Caco-2 (cell line): ENCODE measurements at regions not wholly inside any gene's neighbourhood (a gene's known extent, or its start where the extent isn't known, plus 50 kb on each side); places are given as distances from the start of the nearest gene placed in this dataset.

Experiments used
- BruUV-seq: library from RNA; stranded (reverse); fragments of 400-500 nt; replicated peaks from 2 replicates; lab custom pipeline; 2021; lab: Mats Ljungman, UMichigan
- CTCF ChIA-PET: fragments of 300-600 bp; sonication (Branson Sonifier 250); formaldehyde crosslinking; loops from one replicate; lab custom pipeline; 2022; ENCODE audit warnings: antibody characterized with exemption; lab: Charles Lee
- POLR2A ChIA-PET: fragments of 300-600 bp; sonication (Branson Sonifier 250); formaldehyde crosslinking; loops from one replicate; lab custom pipeline; 2022; ENCODE audit warnings: antibody characterized with exemption; lab: Charles Lee
- DNase-seq, 2 experiments: peaks; one replicate each; pipeline versions ENCODE4 v3.0.0 to v3.0.0-alpha.2; 2020 to 2022
- H3K27me3 ChIP-seq: replicated peaks from 2 replicates; pipeline ENCODE4 v1.6.0; 2011; ENCODE audit warnings: low read length; ENCODE audit not compliant: control insufficient read depth, insufficient read depth
- H3K36me3 ChIP-seq: 2 replicates; pipeline ENCODE4 v1.5.1; 2011; ENCODE audit warnings: low read length; ENCODE audit not compliant: control insufficient read depth, insufficient read depth
- H3K4me1 ChIP-seq: fragments of 250-450 bp; sonication (Bioruptor Pico); 2 replicates; pipeline ENCODE4 v1.5.1; 2020; ENCODE audit warnings: mild to moderate bottlenecking
- H3K4me3 ChIP-seq: 2 replicates; pipeline ENCODE4 v1.5.1; 2011; ENCODE audit warnings: low read depth, mild to moderate bottlenecking, control low read depth, low read length
- H3K9me3 ChIP-seq: fragments of 250-450 bp; sonication (Bioruptor Pico); 2 replicates; pipeline ENCODE4 v1.5.1; 2020; ENCODE audit warnings: mild to moderate bottlenecking, moderate library complexity
- H3K27ac Mint-ChIP-seq: one replicate; pipeline ENCODE4 v1.8.0; 2022; ENCODE audit warnings: mixed read lengths; ENCODE audit not compliant: unreplicated experiment
- H3K27me3 Mint-ChIP-seq: one replicate; pipeline ENCODE4 v1.8.0; 2022; ENCODE audit warnings: mixed read lengths; ENCODE audit not compliant: insufficient read depth, unreplicated experiment
- H3K36me3 Mint-ChIP-seq: one replicate; pipeline ENCODE4 v1.8.0; 2022; ENCODE audit warnings: mild to moderate bottlenecking, mixed read lengths; ENCODE audit not compliant: insufficient read depth, unreplicated experiment
- H3K4me1 Mint-ChIP-seq: one replicate; pipeline ENCODE4 v1.8.0; 2022; ENCODE audit warnings: low read depth, mixed read lengths; ENCODE audit not compliant: unreplicated experiment
- H3K4me3 Mint-ChIP-seq: one replicate; pipeline ENCODE4 v1.8.0; 2022; ENCODE audit warnings: mild to moderate bottlenecking, moderate library complexity, mixed read lengths; ENCODE audit not compliant: unreplicated experiment
- H3K9me3 Mint-ChIP-seq: one replicate; pipeline ENCODE4 v1.8.0; 2022; ENCODE audit warnings: mixed read lengths; ENCODE audit not compliant: unreplicated experiment
- CTCF ChIP-seq, 2 experiments: fragments of 200-600 bp in 1 of 2; IDR thresholded peaks; 1 replicate in 1 of 2; 2 replicates in 1 of 2; pipeline versions ENCODE4 v1.5.1 to v1.8.0; 2011 to 2022; ENCODE audit warnings: antibody characterized with exemption in 1 of 2, control low read depth in 1 of 2, inconsistent platforms in 1 of 2, low read depth in 1 of 2, low read length in 1 of 2, mild to moderate bottlenecking in 1 of 2, moderate library complexity in 1 of 2; ENCODE audit not compliant: insufficient read depth in 1 of 2, severe bottlenecking in 1 of 2, unreplicated experiment in 1 of 2
- intact Hi-C: fragments of 100-400 bp; cut with micrococcal nuclease; formaldehyde crosslinking; loops from one replicate; pipeline ENCODE4 v1.10.0; 2022; ENCODE audit not compliant: unreplicated experiment

- Mint-ChIP-seq H3K36me3 (no peaks in the 10 kb centered on the region), H3K4me1 (no peaks in the 10 kb centered on the region), H3K9me3 (no peaks in the 10 kb centered on the region), H3K27me3 (peaks cover 15% of the 10 kb centered on the region), H3K4me3 (no peak overlapping the region), H3K27ac (no peak overlapping the region)
- intact Hi-C loops, result no loop called here
- Histone ChIP-seq H3K27me3 (peaks cover 2% of the 10 kb centered on the region), H3K4me3 (no peak overlapping the region), H3K36me3 (no peaks in the 10 kb centered on the region), H3K4me1 (no peaks in the 10 kb centered on the region), H3K9me3 (no peaks in the 10 kb centered on the region)
- POLR2A ChIA-PET, result no interaction called here
- BruUV-seq, result no TSS peak
- TF ChIP-seq CTCF (IDR thresholded peaks at IDR 0.05; ENCODE audit: insufficient read depth in 1 of 2, low read depth in 1 of 2, low read length in 1 of 2, severe bottlenecking in 1 of 2, unreplicated experiment in 1 of 2), result no peak
- DNase-seq, result no peak
- CTCF ChIA-PET, result no interaction called here
These were observed 131.4 kb upstream of the SIX2 start for GRCh38 chr2:45140675-45141074.

- TF ChIP-seq CTCF (IDR thresholded peaks at IDR 0.05; ENCODE audit: insufficient read depth in 1 of 2, low read depth in 1 of 2, low read length in 1 of 2, severe bottlenecking in 1 of 2, unreplicated experiment in 1 of 2), result no peak
- H3K27me3 Mint-ChIP-seq, result peaks cover 14% of the 10 kb centered on the region
- DNase-seq, result no peak
- H3K4me3 ChIP-seq, result no peak overlapping the region
- CTCF ChIA-PET, result no interaction called here
- H3K36me3 Mint-ChIP-seq, result no peaks in the 10 kb centered on the region
- H3K27ac Mint-ChIP-seq, result no peak overlapping the region
- POLR2A ChIA-PET, result no interaction called here
- no peaks in the 10 kb centered on the region for H3K9me3 ChIP-seq
- H3K4me1 Mint-ChIP-seq, result no peaks in the 10 kb centered on the region
- peaks cover 2% of the 10 kb centered on the region; the same call in 1 of the 2 replicates for H3K27me3 ChIP-seq
- intact Hi-C loops, result no loop called here
- H3K4me3 Mint-ChIP-seq, result no peak overlapping the region
- BruUV-seq, result no TSS peak
- H3K9me3 Mint-ChIP-seq, result no peaks in the 10 kb centered on the region
- H3K36me3 ChIP-seq, result no peaks in the 10 kb centered on the region
- no peaks in the 10 kb centered on the region for H3K4me1 ChIP-seq
These were observed 129.7 kb upstream of the SIX2 start for GRCh38 chr2:45138904-45139303.

GRCh38 chr2:45137966-45138695 is 128.9 kb upstream of the SIX2 start:
- no peaks in the 10 kb centered on the region for H3K36me3 ChIP-seq
- Mint-ChIP-seq H3K27ac (no peak overlapping the region), H3K36me3 (no peaks in the 10 kb centered on the region), H3K4me1 (no peaks in the 10 kb centered on the region), H3K9me3 (no peaks in the 10 kb centered on the region), H3K27me3 (peaks cover 15% of the 10 kb centered on the region), H3K4me3 (no peak overlapping the region)
- no peak for DNase-seq
- BruUV-seq, result no TSS peak
- CTCF ChIA-PET, result no interaction called here
- H3K4me3 ChIP-seq, result no peak overlapping the region
- no peaks in the 10 kb centered on the region for H3K9me3 ChIP-seq
- H3K4me1 ChIP-seq, result no peaks in the 10 kb centered on the region
- TF ChIP-seq CTCF (IDR thresholded peaks at IDR 0.05; ENCODE audit: insufficient read depth in 1 of 2, low read depth in 1 of 2, low read length in 1 of 2, severe bottlenecking in 1 of 2, unreplicated experiment in 1 of 2), result no peak
- peaks cover 2% of the 10 kb centered on the region; the same call in 1 of the 2 replicates for H3K27me3 ChIP-seq
- POLR2A ChIA-PET, result no interaction called here
- intact Hi-C loops, result no loop called here
